Heart right ventricle (tissue), 16 donors: ENCODE measurements at regions not wholly inside any gene's neighbourhood (a gene's known extent, or its start where the extent isn't known, plus 50 kb on each side); places are given as distances from the start of the nearest gene placed in this dataset.

ENCODE experiments used
- ATAC-seq, 8 donors: fragments of 200-7000 bp; cut with Tn5 transposase; one replicate each; pipeline ENCODE4 v1.9.1; 2020; ENCODE audit warnings: mild to moderate bottlenecking in 8 of 8, moderate library complexity in 8 of 8, moderate number of reproducible peaks in 1 of 8
- DNase-seq, 2 donors: peaks; one replicate each; pipeline ENCODE4 v3.0.0-alpha.2; 2020
- H3K27ac ChIP-seq, 10 donors: fragments of 200-600 bp; sonication (generic) in 2 of 10; one replicate each; pipeline versions ENCODE4 v1.5.0 to v1.8.0; 2020 to 2022; ENCODE audit warnings: mild to moderate bottlenecking in 3 of 10
- H3K27me3 ChIP-seq, 7 donors: fragments of 200-600 bp; one replicate each; pipeline ENCODE4 v1.8.0; 2021 to 2022; ENCODE audit warnings: mild to moderate bottlenecking in 2 of 7
- H3K36me3 ChIP-seq, 9 donors: fragments of 200-600 bp; sonication (generic) in 1 of 9; one replicate each; pipeline versions ENCODE4 v1.5.0 to v1.8.0; 2020 to 2022; ENCODE audit warnings: mild to moderate bottlenecking in 2 of 9
- H3K4me1 ChIP-seq, 9 donors: fragments of 200-600 bp; sonication (generic) in 1 of 9; one replicate each; pipeline versions ENCODE4 v1.5.0 to v1.8.0; 2020 to 2022; ENCODE audit warnings: mild to moderate bottlenecking in 4 of 9
- H3K4me3 ChIP-seq, 10 donors: fragments of 200-600 bp; sonication (generic) in 2 of 10; one replicate each; pipeline versions ENCODE4 v1.5.0 to v1.8.0; 2020 to 2022; ENCODE audit warnings: mild to moderate bottlenecking in 7 of 10, moderate library complexity in 2 of 10
- H3K9me3 ChIP-seq, 11 donors: fragments of 200-600 bp in 10 of 11; sonication (generic) in 2 of 11; one replicate each; pipeline versions ENCODE4 v1.5.0 to v1.8.0; 2013 to 2022; ENCODE audit warnings: mild to moderate bottlenecking in 2 of 11, control low read depth in 1 of 11, moderate library complexity in 1 of 11
- WGBS, 2 donors: extraction: QIAGEN DNeasy Blood & Tissue Kit; methylation state at CpG; one replicate each; pipeline ENCODE4 v1.1.7; 2013; ENCODE audit warnings: inconsistent platforms in 1 of 2; 5-methylcytosine and 5-hydroxymethylcytosine counted together
- intact Hi-C, 10 donors: fragments of 100-400 bp; cut with DNase I; formaldehyde crosslinking; loops; one replicate each; pipeline versions ENCODE4 v1.11.1 to v1.14.2; 2022
- TF ChIP-seq, protein P1 (sequence below), 9 donors: fragments of 200-600 bp; sonication (generic) in 2 of 9; IDR thresholded peaks; one replicate each; pipeline versions ENCODE4 v1.5.0 to v1.8.0; 2021 to 2022; ENCODE audit warnings: antibody characterized with exemption in 9 of 9, mild to moderate bottlenecking in 5 of 9, moderate library complexity in 1 of 9
- donor health status: Arrhythmogenic right ventricular cardiomyopathy.
- donor health status: ischemic (EF 13 %, LVEDD 7.1; RV severe dilation, severe dysfunction).
- donor health status: healthy with polysubstance abuse.
- donor health status: DM: no; HTN: yes; CAD: no.
- donor health status: DM: no; HTN: no; CAD: no.
- donor health status: ischemic (EF 25% LVEDD 6.9; RV normal size, moderate dysfunction).
- donor health status: ischemic (EF 25% LVEDD 5.7; RV mildly dilated, moderate dysfunction).
- donor health status: healthy.
- donor health status: DM: yes; HTN: yes; CAD: no.
- donor health status: Ischemic cardiomyopathy.
- donor health status: ischemic (EF 35%, LVEDD 5.7; RV mildly dilated, moderate dysfunction).
- donor health status: nonischemic (EF 11% LVEDD 7.7; RV severe dilation, severe dysfunction).
- donor health status: DM: yes; HTN: yes; CAD: no.
- donor health status: PGD.
- donor health status: ischemic (EF 29% LVEDD 5.4; RV normal size, mild dysfunction).
- donor health status: nonischemic (EF 23%, LVEDD 6.1; RV moderate dilation, normal function).

DNA sequence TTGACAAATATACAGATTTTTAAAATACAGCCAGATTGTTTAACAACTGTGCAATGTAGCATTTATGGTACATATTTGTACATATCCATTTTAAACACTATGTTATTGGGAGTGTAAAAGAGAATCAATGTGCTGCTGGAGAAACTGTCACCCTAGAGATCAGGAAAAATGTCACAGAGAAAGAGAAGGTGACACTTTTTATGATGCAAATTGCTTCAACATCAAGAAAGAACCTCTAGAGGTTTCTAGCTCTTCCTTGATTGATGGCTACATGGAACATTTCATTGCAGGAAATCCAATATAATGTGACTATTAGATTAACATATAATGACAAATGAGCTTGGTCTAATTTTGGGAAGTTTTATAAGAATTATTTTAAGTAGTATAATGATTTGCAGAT lies 1491.2 kb upstream of the PCDH20 start:
- intact Hi-C loops, result no loop called here
- H3K4me1 ChIP-seq, result no peaks in the 10 kb centered on the region
- no peak for ATAC-seq
- TF ChIP-seq, protein P1, sequence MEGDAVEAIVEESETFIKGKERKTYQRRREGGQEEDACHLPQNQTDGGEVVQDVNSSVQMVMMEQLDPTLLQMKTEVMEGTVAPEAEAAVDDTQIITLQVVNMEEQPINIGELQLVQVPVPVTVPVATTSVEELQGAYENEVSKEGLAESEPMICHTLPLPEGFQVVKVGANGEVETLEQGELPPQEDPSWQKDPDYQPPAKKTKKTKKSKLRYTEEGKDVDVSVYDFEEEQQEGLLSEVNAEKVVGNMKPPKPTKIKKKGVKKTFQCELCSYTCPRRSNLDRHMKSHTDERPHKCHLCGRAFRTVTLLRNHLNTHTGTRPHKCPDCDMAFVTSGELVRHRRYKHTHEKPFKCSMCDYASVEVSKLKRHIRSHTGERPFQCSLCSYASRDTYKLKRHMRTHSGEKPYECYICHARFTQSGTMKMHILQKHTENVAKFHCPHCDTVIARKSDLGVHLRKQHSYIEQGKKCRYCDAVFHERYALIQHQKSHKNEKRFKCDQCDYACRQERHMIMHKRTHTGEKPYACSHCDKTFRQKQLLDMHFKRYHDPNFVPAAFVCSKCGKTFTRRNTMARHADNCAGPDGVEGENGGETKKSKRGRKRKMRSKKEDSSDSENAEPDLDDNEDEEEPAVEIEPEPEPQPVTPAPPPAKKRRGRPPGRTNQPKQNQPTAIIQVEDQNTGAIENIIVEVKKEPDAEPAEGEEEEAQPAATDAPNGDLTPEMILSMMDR (IDR thresholded peaks at IDR 0.05), result no peak
- no peak for DNase-seq
- no peaks in the 10 kb centered on the region for H3K27me3 ChIP-seq
- no peaks in the 10 kb centered on the region for H3K36me3 ChIP-seq
- no peaks in the 10 kb centered on the region for H3K9me3 ChIP-seq
- no peak overlapping the region for H3K27ac ChIP-seq
- no peak overlapping the region for H3K4me3 ChIP-seq

DNA sequence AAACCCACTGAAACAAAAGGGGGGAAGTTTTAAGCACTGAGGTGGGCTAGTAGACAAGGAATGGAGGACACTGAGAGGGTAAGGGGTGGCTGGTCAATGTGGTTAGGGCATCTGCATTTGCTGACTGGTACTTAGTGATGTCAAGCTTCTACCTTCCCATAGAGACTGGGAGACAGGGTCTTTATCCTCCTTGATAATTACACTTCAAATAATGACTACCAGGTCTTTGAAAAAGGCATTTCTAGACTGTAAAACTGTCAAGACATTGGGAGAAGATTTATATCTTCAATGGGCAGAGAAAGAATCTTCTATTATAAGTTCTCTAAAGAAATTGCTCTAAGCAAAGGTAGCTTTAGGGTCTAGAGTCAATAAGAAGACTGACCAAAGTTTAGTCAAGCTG lies 1490.8 kb upstream of the PCDH20 start:
- H3K27me3 ChIP-seq, result no peaks in the 10 kb centered on the region
- intact Hi-C loops, result no loop called here
- no peak overlapping the region for H3K27ac ChIP-seq
- H3K36me3 ChIP-seq, result no peaks in the 10 kb centered on the region
- DNase-seq (no peak), ATAC-seq (no peak)
- TF ChIP-seq, protein P1 (IDR thresholded peaks at IDR 0.05), result no peak
- H3K4me1 ChIP-seq, result no peaks in the 10 kb centered on the region
- no peak overlapping the region for H3K4me3 ChIP-seq
- H3K9me3 ChIP-seq, result no peaks in the 10 kb centered on the region

DNA sequence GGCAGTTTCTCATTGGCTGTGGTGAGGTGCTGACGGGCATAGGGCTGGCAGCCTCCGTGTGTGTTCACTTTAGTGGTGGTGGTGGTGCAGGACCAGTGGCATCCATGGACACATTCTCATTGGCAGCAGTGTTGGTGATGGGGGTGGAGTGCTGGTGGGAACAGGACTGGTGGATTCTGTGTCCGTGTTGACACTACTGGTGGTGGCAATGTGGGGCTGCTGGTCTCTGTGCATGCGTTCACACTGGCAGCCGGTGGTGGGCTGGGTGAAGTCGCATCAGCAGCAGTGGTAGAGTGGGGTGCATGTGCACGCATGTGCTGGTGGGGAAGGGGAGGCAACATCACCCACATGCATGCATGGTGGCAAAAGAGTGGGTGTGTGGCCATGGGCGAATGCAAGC lies 1471.4 kb upstream of the PCDH20 start:
- intact Hi-C loops, result no loop called here
- no peak for ATAC-seq
- TF ChIP-seq, protein P1 (IDR thresholded peaks at IDR 0.05), result no peak
- H3K4me3 ChIP-seq, result no peak overlapping the region
- no peak overlapping the region for H3K27ac ChIP-seq
- no peaks in the 10 kb centered on the region for H3K27me3 ChIP-seq
- 89 to 93% methylated on average over 8 of the region's 8 CpGs for WGBS, 2 donors
- no peaks in the 10 kb centered on the region for H3K4me1 ChIP-seq
- DNase-seq, result no peak
- H3K9me3 ChIP-seq, result peaks cover 0 to 12% (median 0%) of the 10 kb centered on the region in 11 donors
- no peaks in the 10 kb centered on the region for H3K36me3 ChIP-seq

DNA sequence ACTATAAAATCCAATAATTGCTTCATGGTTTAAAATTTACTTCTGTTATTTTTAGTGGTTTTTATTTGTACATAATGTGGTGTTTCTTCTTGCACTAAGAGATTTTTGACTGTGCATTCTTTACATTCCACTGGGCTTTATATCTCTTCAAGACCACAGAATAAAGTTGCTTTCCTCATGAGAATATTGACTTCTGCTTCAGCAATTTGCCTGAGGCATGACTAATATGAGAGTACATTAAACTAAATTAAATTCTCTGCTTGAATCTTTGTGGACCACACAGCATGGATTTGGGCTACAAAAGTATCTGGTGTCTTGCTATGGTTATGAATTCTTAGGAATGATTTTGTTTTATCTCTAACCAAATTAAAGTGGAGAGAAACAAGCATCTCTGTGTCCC lies 1463.4 kb upstream of the PCDH20 start:
- Histone ChIP-seq H3K4me3 (no peak overlapping the region), H3K27me3 (no peaks in the 10 kb centered on the region), H3K27ac (no peak overlapping the region), H3K9me3 (peaks cover 0 to 30% (median 0%) of the 10 kb centered on the region in 11 donors), H3K36me3 (no peaks in the 10 kb centered on the region), H3K4me1 (no peaks in the 10 kb centered on the region)
- intact Hi-C loops, result no loop called here
- ATAC-seq (no peak), DNase-seq (no peak)
- TF ChIP-seq, protein P1 (IDR thresholded peaks at IDR 0.05), result no peak

DNA sequence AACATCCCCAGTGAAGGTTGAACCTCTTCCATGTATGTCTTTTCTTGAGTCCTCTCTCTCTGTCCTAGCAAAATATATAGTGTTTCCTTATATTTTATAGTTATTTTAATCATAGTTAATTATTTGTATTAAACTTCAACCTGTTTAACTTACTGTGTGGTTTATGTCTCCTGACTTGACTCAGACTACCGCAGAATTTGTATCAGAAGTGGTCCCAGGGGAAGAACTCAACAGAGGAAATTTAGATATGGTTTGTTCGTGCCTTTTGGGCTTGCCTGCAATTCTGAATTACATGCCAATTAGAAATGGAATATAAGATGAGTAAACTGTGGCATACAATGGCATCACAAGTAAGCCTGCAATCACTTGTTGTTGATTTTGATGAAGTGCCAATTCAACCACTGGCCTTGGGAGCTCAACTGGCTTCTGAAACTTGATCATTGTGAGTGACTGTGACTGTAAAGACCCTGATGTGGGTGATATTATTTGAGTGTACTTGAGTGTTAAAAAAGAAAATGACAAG lies 1459.5 kb upstream of the PCDH20 start:
- no peak for ATAC-seq
- Histone ChIP-seq H3K4me1 (no peaks in the 10 kb centered on the region), H3K27ac (no peak overlapping the region), H3K9me3 (peaks cover 0 to 19% (median 0%) of the 10 kb centered on the region in 11 donors), H3K4me3 (no peak overlapping the region), H3K27me3 (no peaks in the 10 kb centered on the region), H3K36me3 (no peaks in the 10 kb centered on the region)
- WGBS, 2 donors, result 56 to 58% methylated on average over 2 of the region's 2 CpGs
- DNase-seq, result no peak
- intact Hi-C loops, result no loop called here
- TF ChIP-seq, protein P1 (IDR thresholded peaks at IDR 0.05), result no peak
